ENCODE measurements at regions not wholly inside any gene's neighbourhood (a gene's known extent, or its start where the extent isn't known, plus 50 kb on each side); places are given as distances from the start of the nearest gene placed in this dataset.

DNA sequence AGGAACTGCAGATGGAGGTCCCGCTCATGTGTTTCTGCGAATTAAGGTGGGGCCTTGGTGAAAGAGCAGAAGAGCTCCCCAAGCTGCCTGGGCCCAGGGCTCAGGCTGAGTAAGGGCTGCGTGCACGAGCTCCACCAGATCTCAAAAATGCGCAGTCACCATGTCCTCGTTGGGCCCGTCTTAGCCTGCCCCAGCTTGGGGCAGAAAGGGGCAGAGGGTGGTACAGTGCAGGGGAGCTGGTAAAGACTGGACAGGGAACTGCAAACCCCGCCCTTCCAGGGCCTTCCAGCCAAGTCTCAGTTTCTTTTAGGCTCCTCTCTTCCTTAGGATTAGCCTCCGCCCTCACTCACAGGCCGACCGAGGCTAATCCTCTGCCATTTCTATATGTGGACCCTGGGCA, 101.6 kb downstream of the FOXF2 start:
- Histone ChIP-seq H4K20me1 (ENCODE audit: insufficient read depth, low read length) (no peaks in the 10 kb centered on the region), H2BK120ac (ENCODE audit: low read depth, low read length) (no peak overlapping the region), H3K14ac (replicated peaks; ENCODE audit: low read depth, low read length) (no peak overlapping the region), H3K18ac (ENCODE audit: low read depth, low read length) (no peak overlapping the region), H3K79me1 (ENCODE audit: low read depth in 1 of 2, low read length in 2 of 2) (no peaks in the 10 kb centered on the region), H3K4ac (ENCODE audit: low read depth, low read length) (no peak overlapping the region), H3K56ac (ENCODE audit: extremely low read depth, insufficient read depth, low read length) (no peak overlapping the region), H3K9ac (ENCODE audit: low read depth, low read length) (no peak overlapping the region), H4K5ac (ENCODE audit: low read depth, low read length) (no peak overlapping the region), H3K36me3 (ENCODE audit: control insufficient read depth, insufficient read depth, low read length) (no peaks in the 10 kb centered on the region), H2AFZ (replicated peaks; ENCODE audit: low read length, poor library complexity) (peak overlapping the region; percentile 58), H4K91ac (ENCODE audit: insufficient read depth, low read depth, low read length) (no peak overlapping the region), H3K4me2 (ENCODE audit: low read depth, low read length) (no peak overlapping the region), H4K8ac (ENCODE audit: low read depth in 2 of 2, low read length in 2 of 2) (no peak overlapping the region), H3K9me1 (ENCODE audit: insufficient read depth, low read length) (peaks cover 5% of the 10 kb centered on the region; the same call in 1 of the 2 replicates), H3K27me3 (ENCODE audit: control insufficient read depth, insufficient read depth, low read length) (no peaks in the 10 kb centered on the region), H2AK9ac (replicated peaks; ENCODE audit: low read depth, low read length, poor library complexity) (no peak overlapping the region), H3K23ac (ENCODE audit: low read depth, low read length) (no peak overlapping the region), H2BK15ac (ENCODE audit: low read depth, low read length) (no peak overlapping the region), H3K4me3 (ENCODE audit: insufficient read depth, low read depth, low read length) (no peak overlapping the region), H3K9me3 (ENCODE audit: control insufficient read depth, insufficient read depth, low read length) (peaks cover 6% of the 10 kb centered on the region), H2AK5ac (ENCODE audit: low read depth, low read length) (no peak overlapping the region), H2BK5ac (ENCODE audit: low read depth, low read length, poor library complexity, severe bottlenecking) (no peak overlapping the region), H3K4me1 (ENCODE audit: control insufficient read depth, insufficient read depth, low read length) (no peaks in the 10 kb centered on the region), H3K27ac (ENCODE audit: insufficient read depth, low read length) (no peak overlapping the region), H2BK20ac (ENCODE audit: low read depth, low read length) (no peak overlapping the region)
- ChIA-PET POLR2A (ENCODE audit: unreplicated experiment) (no interaction called here), CTCF (no interaction called here)
- WGBS, 2 experiments (ENCODE audit: extremely low coverage in 2 of 2, insufficient read length in 1 of 2): 96% methylated on average over 5 of the region's 11 CpGs; no CpG with 5 or more reads in 1 of the 2 experiments
- TF ChIP-seq MAFK (IDR thresholded peaks at IDR 0.05; ENCODE audit: low read depth, low read length): no peak
- no peak for TF ChIP-seq CEBPB (IDR thresholded peaks at IDR 0.05; ENCODE audit: low read depth, low read length)
- TF ChIP-seq, protein P1, sequence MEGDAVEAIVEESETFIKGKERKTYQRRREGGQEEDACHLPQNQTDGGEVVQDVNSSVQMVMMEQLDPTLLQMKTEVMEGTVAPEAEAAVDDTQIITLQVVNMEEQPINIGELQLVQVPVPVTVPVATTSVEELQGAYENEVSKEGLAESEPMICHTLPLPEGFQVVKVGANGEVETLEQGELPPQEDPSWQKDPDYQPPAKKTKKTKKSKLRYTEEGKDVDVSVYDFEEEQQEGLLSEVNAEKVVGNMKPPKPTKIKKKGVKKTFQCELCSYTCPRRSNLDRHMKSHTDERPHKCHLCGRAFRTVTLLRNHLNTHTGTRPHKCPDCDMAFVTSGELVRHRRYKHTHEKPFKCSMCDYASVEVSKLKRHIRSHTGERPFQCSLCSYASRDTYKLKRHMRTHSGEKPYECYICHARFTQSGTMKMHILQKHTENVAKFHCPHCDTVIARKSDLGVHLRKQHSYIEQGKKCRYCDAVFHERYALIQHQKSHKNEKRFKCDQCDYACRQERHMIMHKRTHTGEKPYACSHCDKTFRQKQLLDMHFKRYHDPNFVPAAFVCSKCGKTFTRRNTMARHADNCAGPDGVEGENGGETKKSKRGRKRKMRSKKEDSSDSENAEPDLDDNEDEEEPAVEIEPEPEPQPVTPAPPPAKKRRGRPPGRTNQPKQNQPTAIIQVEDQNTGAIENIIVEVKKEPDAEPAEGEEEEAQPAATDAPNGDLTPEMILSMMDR (conservative IDR thresholded peaks at IDR 0.05; ENCODE audit: low read depth, low read length): no peak
- no peak for TF ChIP-seq CHD1 (IDR thresholded peaks at IDR 0.05; ENCODE audit: low read depth, low read length)
- TF ChIP-seq MAZ (IDR thresholded peaks at IDR 0.05; ENCODE audit: borderline replicate concordance, low read depth, low read length): no peak
- TF ChIP-seq, protein P2, sequence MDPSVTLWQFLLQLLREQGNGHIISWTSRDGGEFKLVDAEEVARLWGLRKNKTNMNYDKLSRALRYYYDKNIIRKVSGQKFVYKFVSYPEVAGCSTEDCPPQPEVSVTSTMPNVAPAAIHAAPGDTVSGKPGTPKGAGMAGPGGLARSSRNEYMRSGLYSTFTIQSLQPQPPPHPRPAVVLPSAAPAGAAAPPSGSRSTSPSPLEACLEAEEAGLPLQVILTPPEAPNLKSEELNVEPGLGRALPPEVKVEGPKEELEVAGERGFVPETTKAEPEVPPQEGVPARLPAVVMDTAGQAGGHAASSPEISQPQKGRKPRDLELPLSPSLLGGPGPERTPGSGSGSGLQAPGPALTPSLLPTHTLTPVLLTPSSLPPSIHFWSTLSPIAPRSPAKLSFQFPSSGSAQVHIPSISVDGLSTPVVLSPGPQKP (IDR thresholded peaks at IDR 0.05; ENCODE audit: borderline replicate concordance, low read depth, low read length): no peak
- TF ChIP-seq NFE2L2 (IDR thresholded peaks at IDR 0.05; ENCODE audit: low read depth, low read length): no peak
- TF ChIP-seq, protein P3, sequence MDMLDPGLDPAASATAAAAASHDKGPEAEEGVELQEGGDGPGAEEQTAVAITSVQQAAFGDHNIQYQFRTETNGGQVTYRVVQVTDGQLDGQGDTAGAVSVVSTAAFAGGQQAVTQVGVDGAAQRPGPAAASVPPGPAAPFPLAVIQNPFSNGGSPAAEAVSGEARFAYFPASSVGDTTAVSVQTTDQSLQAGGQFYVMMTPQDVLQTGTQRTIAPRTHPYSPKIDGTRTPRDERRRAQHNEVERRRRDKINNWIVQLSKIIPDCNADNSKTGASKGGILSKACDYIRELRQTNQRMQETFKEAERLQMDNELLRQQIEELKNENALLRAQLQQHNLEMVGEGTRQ (IDR thresholded peaks at IDR 0.05; ENCODE audit: low read depth, low read length): no peak
- TF ChIP-seq BHLHE40 (IDR thresholded peaks at IDR 0.05; ENCODE audit: low read depth, low read length): no peak
- no peak for TF ChIP-seq MXI1 (IDR thresholded peaks at IDR 0.05; ENCODE audit: borderline replicate concordance, low read depth, low read length)
- TF ChIP-seq RAD21 (IDR thresholded peaks at IDR 0.05; ENCODE audit: low read length): no peak
- TF ChIP-seq RCOR1 (IDR thresholded peaks at IDR 0.05; ENCODE audit: insufficient replicate concordance, low read length): no peak
- no peak for TF ChIP-seq RFX5 (IDR thresholded peaks at IDR 0.05; ENCODE audit: low read depth, low read length)
- TF ChIP-seq POLR2A (IDR thresholded peaks at IDR 0.05; ENCODE audit: low read depth, low read length): no peak
- ATAC-seq (ENCODE audit: low read depth) (no peak), DNase-seq (no peak)
- dilution Hi-C loops (cut with HindIII; ENCODE audit: low sequenced_read_pairs, unreplicated experiment) (no loop called here), intact Hi-C loops (cut with micrococcal nuclease) (no loop called here), in situ Hi-C loops (cut with MboI; ENCODE audit: low sequenced_read_pairs) (no loop called here)
- BruUV-seq (replicated peaks): no TSS peak

All from IMR-90 (cell line).